HG03432 (cell line): ENCODE measurements at regions not wholly inside any gene's neighbourhood (a gene's known extent, or its start where the extent isn't known, plus 50 kb on each side); places are given as distances from the start of the nearest gene placed in this dataset.
A peak's percentile ranks its signal among the peaks of the same experiment; 100 is the strongest.
"Not testable (repeated sequence)": the region's sequence is repeated elsewhere in the genome, so short reads cannot be mapped to it uniquely, and the experiment has no call there.

Experiments used
- ATAC-seq: cut with Tn5 transposase; IDR thresholded peaks from one replicate; pipeline ENCODE4 v1.9.1; 2021; ENCODE audit warnings: mild to moderate bottlenecking, moderate library complexity; ENCODE audit not compliant: unreplicated experiment

- ATAC-seq, result no peak
Observed at GRCh38 chr7:119660080-119660479, 612.9 kb upstream of the KCND2 start.

- ATAC-seq, result no peak
Observed at GRCh38 chr7:119664601-119665000, 608.4 kb upstream of the KCND2 start.

GRCh38 chr7:119665796-119666195 is 607.2 kb upstream of the KCND2 start:
- ATAC-seq, result no peak

- ATAC-seq, result no peak
Observed at GRCh38 chr7:119681336-119681735, 591.6 kb upstream of the KCND2 start.

GRCh38 chr7:119684763-119685162 is 588.2 kb upstream of the KCND2 start:
- ATAC-seq, result no peak

GRCh38 chr7:119685906-119686305 is 587.1 kb upstream of the KCND2 start:
- no peak for ATAC-seq

- ATAC-seq, result no peak
Observed at GRCh38 chr7:119688831-119689230, 584.1 kb upstream of the KCND2 start.

GRCh38 chr7:119692541-119692940 is 580.4 kb upstream of the KCND2 start:
- no peak for ATAC-seq

GRCh38 chr7:119694506-119694905 is 578.5 kb upstream of the KCND2 start:
- ATAC-seq, result no peak

- no peak for ATAC-seq
Observed at GRCh38 chr7:119696336-119696735, 576.6 kb upstream of the KCND2 start.

GRCh38 chr7:119703895-119704294 is 569.1 kb upstream of the KCND2 start:
- no peak for ATAC-seq

GRCh38 chr7:119706608-119707007 is 566.4 kb upstream of the KCND2 start:
- ATAC-seq, result no peak

- no peak for ATAC-seq
Observed at GRCh38 chr7:119708891-119709290, 564.1 kb upstream of the KCND2 start.

- ATAC-seq, result peak; percentile 93
Observed at GRCh38 chr7:119711104-119711503, 561.9 kb upstream of the KCND2 start.

- no peak for ATAC-seq
Observed at GRCh38 chr7:119712886-119713462, 560.0 kb upstream of the KCND2 start.

GRCh38 chr7:119713606-119714005 is 559.4 kb upstream of the KCND2 start:
- no peak for ATAC-seq

- ATAC-seq, result no peak
Observed at GRCh38 chr7:119720541-119720940, 552.4 kb upstream of the KCND2 start.

- ATAC-seq, result no peak
Observed at GRCh38 chr7:119724041-119724792, 548.8 kb upstream of the KCND2 start.

GRCh38 chr7:119733127-119733879 is 539.7 kb upstream of the KCND2 start:
- ATAC-seq, result no peak

- ATAC-seq, result no peak
Observed at GRCh38 chr7:119737390-119737789, 535.6 kb upstream of the KCND2 start.

GRCh38 chr7:119745280-119745679 is 527.7 kb upstream of the KCND2 start:
- ATAC-seq, result not testable (repeated sequence)

- no peak for ATAC-seq
Observed at GRCh38 chr7:119748251-119748860, 524.6 kb upstream of the KCND2 start.
